CD4-positive, alpha-beta T cell (primary cell): ENCODE measurements at regions not wholly inside any gene's neighbourhood (a gene's known extent, or its start where the extent isn't known, plus 50 kb on each side); places are given as distances from the start of the nearest gene placed in this dataset. TPM values are rescaled to one million over a fixed set of nuclear protein-coding genes. Genes with fewer than 3 reads are reported as not detected.

Experiments used
- ATAC-seq: fragments of 200-7000 bp; cut with Tn5 transposase; one replicate; pipeline ENCODE4 v1.10.0; 2022; ENCODE audit warnings: mild to moderate bottlenecking; ENCODE audit not compliant: poor library complexity
- CTCF ChIA-PET: fragments of 350-600 bp; sonication (Branson Sonifier 250); formaldehyde crosslinking; loops from one replicate; lab custom pipeline; 2021; ENCODE audit warnings: antibody characterized with exemption, inconsistent platforms; lab: Charles Lee
- POLR2A ChIA-PET: fragments of 350-600 bp; sonication (Branson Sonifier 250); formaldehyde crosslinking; loops from one replicate; lab custom pipeline; 2021; ENCODE audit warnings: antibody characterized with exemption, inconsistent platforms; lab: Charles Lee
- DNase-seq, 14 experiments: peaks; one replicate each; pipeline ENCODE4 v3.0.0-alpha.2; 2013 to 2020; ENCODE audit warnings: mixed read lengths in 2 of 14
- H3K27ac ChIP-seq, 2 donors: one replicate each; pipeline versions ENCODE4 v1.5.1 to v1.7.0; 2013; ENCODE audit warnings: low read length in 2 of 2, low read depth in 1 of 2, mild to moderate bottlenecking in 1 of 2
- H3K27me3 ChIP-seq, 2 experiments: 1 replicate in 1 of 2; 2 replicates in 1 of 2; pipeline versions ENCODE4 v1.6.1 to v1.7.0; 2013; ENCODE audit warnings: low read length in 2 of 2, control low read depth in 1 of 2, mild to moderate bottlenecking in 1 of 2, moderate library complexity in 1 of 2; ENCODE audit not compliant: insufficient read depth in 2 of 2, control insufficient read depth in 1 of 2
- H3K36me3 ChIP-seq: one replicate; pipeline ENCODE4 v1.6.1; 2013; ENCODE audit warnings: low read length, control low read depth; ENCODE audit not compliant: insufficient read depth
- H3K4me1 ChIP-seq: one replicate; pipeline ENCODE4 v1.6.1; 2013; ENCODE audit warnings: low read length, control low read depth; ENCODE audit not compliant: insufficient read depth
- H3K4me3 ChIP-seq: one replicate; pipeline ENCODE4 v1.5.1; 2013; ENCODE audit warnings: mild to moderate bottlenecking, low read length, moderate library complexity
- H3K9me3 ChIP-seq, 2 experiments: 1 replicate in 1 of 2; 2 replicates in 1 of 2; pipeline versions ENCODE4 v1.6.1 to v1.7.0; 2013; ENCODE audit warnings: low read length in 2 of 2, mild to moderate bottlenecking in 2 of 2, control low read depth in 1 of 2, moderate library complexity in 1 of 2; ENCODE audit not compliant: control insufficient read depth in 1 of 2, insufficient read depth in 1 of 2
- H3K27ac Mint-ChIP-seq: one replicate; pipeline ENCODE4 v1.8.0; 2020; ENCODE audit warnings: mixed read lengths
- H3K27me3 Mint-ChIP-seq: one replicate; pipeline ENCODE4 v1.8.0; 2021; ENCODE audit warnings: mixed read lengths
- H3K36me3 Mint-ChIP-seq: one replicate; pipeline ENCODE4 v1.8.0; 2021; ENCODE audit warnings: low read depth, mixed read lengths
- H3K4me1 Mint-ChIP-seq: one replicate; pipeline ENCODE4 v1.8.0; 2021; ENCODE audit warnings: low read depth, mixed read lengths
- H3K4me3 Mint-ChIP-seq: one replicate; pipeline ENCODE4 v1.8.0; 2020; ENCODE audit warnings: mild to moderate bottlenecking, mixed read lengths
- H3K9me3 Mint-ChIP-seq: one replicate; pipeline ENCODE4 v1.8.0; 2020; ENCODE audit warnings: mixed read lengths
- intact Hi-C, 2 experiments: fragments of 100-400 bp; cut with DNase I in 1 of 2; cut with micrococcal nuclease in 1 of 2; formaldehyde crosslinking; loops; one replicate each; pipeline versions ENCODE4 v1.15.1 to v1.9.0; 2023 to 2025; cut with DNase I, micrococcal nuclease
- microRNA-seq: library from miRNA; unstranded; fragments of <30 nt; microRNA quantifications from one replicate; pipeline ENCODE4 v1.2.0, GENCODE V29; 2021; ENCODE audit warnings: borderline microRNAs expressed, borderline replicate concordance
- TF ChIP-seq, protein P1 (sequence below): fragments of 200-600 bp; IDR thresholded peaks from one replicate; pipeline ENCODE4 v1.8.0; 2022; ENCODE audit warnings: antibody characterized with exemption, mild to moderate bottlenecking

DNA sequence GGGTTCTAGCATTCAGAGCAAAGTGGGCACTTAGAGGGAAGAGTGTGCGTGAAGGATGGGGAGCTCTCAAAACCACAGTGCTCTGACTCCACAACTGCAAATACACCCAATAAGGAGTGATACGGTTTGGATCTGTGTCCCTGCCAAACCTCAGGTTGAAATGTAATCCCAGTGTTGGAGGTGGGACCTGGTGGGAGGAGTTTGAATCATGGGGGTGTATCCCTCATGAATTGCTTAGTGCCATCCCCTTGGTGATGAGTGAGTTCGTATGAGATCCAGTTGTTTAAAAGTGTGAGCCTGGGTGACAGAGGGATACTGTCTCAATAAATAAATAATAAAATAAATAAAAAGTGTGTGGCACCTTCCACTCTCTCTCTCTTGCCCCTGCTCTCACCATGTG lies 50.3 kb upstream of the CCDC85A start:
- ChIA-PET CTCF (interaction anchor here (0.7 kb wide), 1 partner anchor 1772 kb away, joined by 3 read pairs; no protein-coding TSS in a partner anchor), POLR2A (no interaction called here)
- Histone ChIP-seq H3K4me1 (no peaks in the 10 kb centered on the region), H3K27ac (no peak overlapping the region), H3K27me3 (no peaks in the 10 kb centered on the region), H3K9me3 (no peaks in the 10 kb centered on the region), H3K4me3 (no peak overlapping the region), H3K36me3 (no peaks in the 10 kb centered on the region)
- H3K4me3 Mint-ChIP-seq = no peak overlapping the region
- ATAC-seq (no peak), DNase-seq (no peak)
- H3K9me3 Mint-ChIP-seq = no peaks in the 10 kb centered on the region
- H3K4me1 Mint-ChIP-seq = no peaks in the 10 kb centered on the region
- no peaks in the 10 kb centered on the region for H3K27me3 Mint-ChIP-seq
- no peaks in the 10 kb centered on the region for H3K36me3 Mint-ChIP-seq
- TF ChIP-seq, protein P1, sequence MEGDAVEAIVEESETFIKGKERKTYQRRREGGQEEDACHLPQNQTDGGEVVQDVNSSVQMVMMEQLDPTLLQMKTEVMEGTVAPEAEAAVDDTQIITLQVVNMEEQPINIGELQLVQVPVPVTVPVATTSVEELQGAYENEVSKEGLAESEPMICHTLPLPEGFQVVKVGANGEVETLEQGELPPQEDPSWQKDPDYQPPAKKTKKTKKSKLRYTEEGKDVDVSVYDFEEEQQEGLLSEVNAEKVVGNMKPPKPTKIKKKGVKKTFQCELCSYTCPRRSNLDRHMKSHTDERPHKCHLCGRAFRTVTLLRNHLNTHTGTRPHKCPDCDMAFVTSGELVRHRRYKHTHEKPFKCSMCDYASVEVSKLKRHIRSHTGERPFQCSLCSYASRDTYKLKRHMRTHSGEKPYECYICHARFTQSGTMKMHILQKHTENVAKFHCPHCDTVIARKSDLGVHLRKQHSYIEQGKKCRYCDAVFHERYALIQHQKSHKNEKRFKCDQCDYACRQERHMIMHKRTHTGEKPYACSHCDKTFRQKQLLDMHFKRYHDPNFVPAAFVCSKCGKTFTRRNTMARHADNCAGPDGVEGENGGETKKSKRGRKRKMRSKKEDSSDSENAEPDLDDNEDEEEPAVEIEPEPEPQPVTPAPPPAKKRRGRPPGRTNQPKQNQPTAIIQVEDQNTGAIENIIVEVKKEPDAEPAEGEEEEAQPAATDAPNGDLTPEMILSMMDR = no peak
- intact Hi-C loops = loop anchor here in 1 of 2 experiments (5.0 kb wide), 1 partner anchor 416 kb away; no protein-coding TSS in a partner anchor
- no peak overlapping the region for H3K27ac Mint-ChIP-seq

DNA sequence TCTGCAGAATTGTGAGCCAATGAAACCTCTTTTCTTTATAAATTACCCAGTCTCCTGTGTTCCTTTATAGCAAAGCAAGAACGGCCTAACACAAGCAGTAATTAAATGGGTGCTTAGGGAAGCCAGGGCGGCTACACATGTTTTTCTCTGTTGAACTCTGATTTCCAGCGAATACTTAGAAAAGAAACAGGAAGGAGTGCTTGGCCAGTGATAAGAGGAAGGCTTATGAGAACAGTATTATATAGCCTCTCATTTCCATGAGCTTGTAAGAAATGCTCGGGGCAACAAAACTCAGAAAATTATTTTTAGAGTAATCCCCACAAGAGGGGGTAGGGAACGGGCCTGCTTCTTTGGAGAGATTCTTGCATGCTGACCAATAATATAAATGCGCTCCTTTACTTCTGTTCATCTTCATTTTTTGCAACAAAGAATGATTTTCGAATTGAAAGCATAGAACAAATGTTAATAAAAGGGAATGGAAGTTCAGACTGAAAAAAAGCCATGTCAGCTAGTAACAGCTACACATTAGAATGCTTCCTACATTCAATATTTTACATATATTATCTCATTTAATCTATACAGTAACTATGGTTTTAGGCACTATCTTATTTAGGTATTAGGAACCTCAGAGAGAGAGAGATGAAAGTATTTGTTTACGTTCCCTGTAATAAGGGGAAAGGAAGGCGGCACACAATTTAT lies 49.7 kb upstream of the CCDC85A start:
- no peak overlapping the region for H3K27ac ChIP-seq
- POLR2A ChIA-PET = no interaction called here
- ATAC-seq = no peak
- Mint-ChIP-seq H3K4me3 (no peak overlapping the region), H3K27ac (no peak overlapping the region), H3K4me1 (no peaks in the 10 kb centered on the region), H3K36me3 (no peaks in the 10 kb centered on the region), H3K27me3 (no peaks in the 10 kb centered on the region), H3K9me3 (no peaks in the 10 kb centered on the region)
- no peaks in the 10 kb centered on the region for H3K4me1 ChIP-seq
- no peaks in the 10 kb centered on the region for H3K9me3 ChIP-seq
- no peaks in the 10 kb centered on the region for H3K36me3 ChIP-seq
- TF ChIP-seq, protein P1 = no peak
- no peaks in the 10 kb centered on the region for H3K27me3 ChIP-seq
- DNase-seq = no peak
- intact Hi-C loops = loop anchor here in 1 of 2 experiments (5.0 kb wide), 1 partner anchor 417 kb away; no protein-coding TSS in a partner anchor
- CTCF ChIA-PET = no interaction called here
- no peak overlapping the region for H3K4me3 ChIP-seq

Small RNA genes in the stretch of these regions (microRNA-seq; reads per million reads assigned to microRNA genes)
- gene MIR216A = not detected
- not detected for gene MIR216B
- not detected for gene MIR217
